HepG2 (cell line): ENCODE measurements at regions not wholly inside any gene's neighbourhood (a gene's known extent, or its start where the extent isn't known, plus 50 kb on each side); places are given as distances from the start of the nearest gene placed in this dataset.

ENCODE experiments used
- FOXK1 ChIP-seq: sonication (generic); formaldehyde crosslinking; IDR thresholded peaks from 2 replicates; pipeline ENCODE4 v1.4.0; 2020; ENCODE audit warnings: low read depth, missing genetic modification reagents, borderline replicate concordance
- KIAA2018 ChIP-seq: sonication (generic); formaldehyde crosslinking; IDR thresholded peaks from 2 replicates; pipeline ENCODE4 v1.5.0; 2020; ENCODE audit warnings: mild to moderate bottlenecking, missing genetic modification reagents, borderline replicate concordance
- NCOR1 ChIP-seq: fragments of 200-600 bp; sonication (generic); IDR thresholded peaks from 2 replicates; pipeline ENCODE4 v1.7.0; 2017; ENCODE audit warnings: antibody characterized with exemption, low read length, borderline replicate concordance
- RBM39 ChIP-seq: fragments of 200-400 bp; formaldehyde crosslinking; IDR thresholded peaks from one replicate; pipeline ENCODE4 v1.6.1; 2018; ENCODE audit warnings: antibody characterized with exemption, mild to moderate bottlenecking, low read depth, low read length; ENCODE audit not compliant: poor library complexity, severe bottlenecking
- TOE1 ChIP-seq: sonication (generic); formaldehyde crosslinking; IDR thresholded peaks from 2 replicates; pipeline ENCODE4 v1.4.0; 2020; ENCODE audit warnings: mild to moderate bottlenecking, missing genetic modification reagents
- TSC22D2 ChIP-seq: sonication (generic); formaldehyde crosslinking; IDR thresholded peaks from 2 replicates; pipeline ENCODE4 v1.5.1; 2020; ENCODE audit warnings: missing genetic modification reagents, mild to moderate bottlenecking, borderline replicate concordance
- ZBTB33 ChIP-seq: sonication (generic); formaldehyde crosslinking; IDR thresholded peaks from 2 replicates; pipeline ENCODE4 v1.4.0; 2020; ENCODE audit warnings: missing genetic modification reagents
- ZNF10 ChIP-seq: sonication (generic); formaldehyde crosslinking; IDR thresholded peaks from 2 replicates; pipeline ENCODE4 v1.4.0; 2020; ENCODE audit warnings: mild to moderate bottlenecking, low read depth, missing genetic modification reagents, borderline replicate concordance
- ZNF317 ChIP-seq: sonication (generic); formaldehyde crosslinking; IDR thresholded peaks from 2 replicates; pipeline ENCODE4 v1.5.0; 2020; ENCODE audit warnings: mild to moderate bottlenecking, missing genetic modification reagents
- ZNF678 ChIP-seq: sonication (generic); formaldehyde crosslinking; IDR thresholded peaks from 2 replicates; pipeline ENCODE4 v1.4.0; 2020; ENCODE audit warnings: mild to moderate bottlenecking, missing genetic modification reagents
- ZNF776 ChIP-seq: sonication (generic); formaldehyde crosslinking; IDR thresholded peaks from 2 replicates; pipeline ENCODE4 v1.4.0; 2020; ENCODE audit warnings: mild to moderate bottlenecking, missing genetic modification reagents
- ZSCAN31 ChIP-seq: sonication (generic); formaldehyde crosslinking; IDR thresholded peaks from 2 replicates; pipeline ENCODE4 v1.5.0; 2020; ENCODE audit warnings: low read depth, mild to moderate bottlenecking, missing genetic modification reagents

DNA sequence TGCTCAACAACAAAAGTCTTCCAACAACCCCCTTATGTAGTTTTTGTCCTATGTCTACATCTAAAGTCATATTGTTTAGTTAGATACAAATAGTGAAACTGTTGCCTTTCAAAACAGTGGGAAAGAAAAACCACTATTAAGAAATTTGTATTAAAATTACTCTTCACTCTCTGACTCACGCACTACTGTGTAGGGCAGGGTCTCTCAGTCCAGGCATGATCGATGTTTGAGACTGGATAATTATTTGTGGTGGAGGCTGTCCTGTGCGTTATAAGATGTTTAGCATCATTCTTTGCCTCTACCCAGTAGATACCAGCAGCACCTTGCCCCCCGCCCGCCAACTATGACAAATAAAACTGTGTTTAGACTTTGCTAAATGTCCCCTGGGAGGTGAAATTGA is 369.4 kb upstream of the ZEB2 start (continued):
- no peak for TF ChIP-seq KIAA2018 (CRISPR knock-in tag)
- TF ChIP-seq RBM39: no peak
- TF ChIP-seq TSC22D2: no peak
- TF ChIP-seq ZNF317 (CRISPR knock-in tag): no peak
- TF ChIP-seq ZSCAN31 (CRISPR knock-in tag): no peak
- TF ChIP-seq ZNF678: no peak
- no peak for TF ChIP-seq TOE1 (CRISPR knock-in tag)
- no peak for TF ChIP-seq ZBTB33 (CRISPR knock-in tag)
- TF ChIP-seq ZNF10 (CRISPR knock-in tag): no peak
- no peak for TF ChIP-seq FOXK1 (CRISPR knock-in tag)
- TF ChIP-seq ZNF776 (CRISPR knock-in tag): no peak
- no peak for TF ChIP-seq NCOR1
